ENCODE measurements at regions not wholly inside any gene's neighbourhood (a gene's known extent, or its start where the extent isn't known, plus 50 kb on each side); places are given as distances from the start of the nearest gene placed in this dataset.

- 72% methylated on average over 2 of the region's 2 CpGs for WGBS
These were observed 76.8 kb upstream of the ASIC2 start for GRCh38 chr17:33369876-33370275.

GRCh38 chr17:33370401-33370800, 77.3 kb upstream of the ASIC2 start:
- Histone ChIP-seq H3K36me3 (no peaks in the 10 kb centered on the region), H3K27ac (no peak overlapping the region), H3K9me3 (no peaks in the 10 kb centered on the region), H3K27me3 (no peaks in the 10 kb centered on the region), H3K4me3 (no peak overlapping the region), H3K4me1 (no peaks in the 10 kb centered on the region)
- DNase-seq (ENCODE audit: low spot score in 2 of 2): no peak
- no peak for TF ChIP-seq CTCF (IDR thresholded peaks at IDR 0.05)
- TF ChIP-seq POLR2A (IDR thresholded peaks at IDR 0.05): no peak
- TF ChIP-seq POLR2AphosphoS5 (IDR thresholded peaks at IDR 0.05): no peak
- no peak for TF ChIP-seq EP300 (IDR thresholded peaks at IDR 0.05)
- 75% methylated on average over 1 of the region's 1 CpG for WGBS

More at GRCh38 chr17:33369876-33370275, 76.8 kb upstream of the ASIC2 start:
- Histone ChIP-seq H3K27ac (no peak overlapping the region), H3K36me3 (no peaks in the 10 kb centered on the region), H3K4me1 (no peaks in the 10 kb centered on the region), H3K27me3 (no peaks in the 10 kb centered on the region), H3K4me3 (no peak overlapping the region), H3K9me3 (no peaks in the 10 kb centered on the region)
- TF ChIP-seq EP300 (IDR thresholded peaks at IDR 0.05) (no peak), CTCF (IDR thresholded peaks at IDR 0.05) (no peak), POLR2AphosphoS5 (IDR thresholded peaks at IDR 0.05) (no peak), POLR2A (IDR thresholded peaks at IDR 0.05) (no peak)
- no peak for DNase-seq (ENCODE audit: low spot score in 2 of 2)

DNA sequence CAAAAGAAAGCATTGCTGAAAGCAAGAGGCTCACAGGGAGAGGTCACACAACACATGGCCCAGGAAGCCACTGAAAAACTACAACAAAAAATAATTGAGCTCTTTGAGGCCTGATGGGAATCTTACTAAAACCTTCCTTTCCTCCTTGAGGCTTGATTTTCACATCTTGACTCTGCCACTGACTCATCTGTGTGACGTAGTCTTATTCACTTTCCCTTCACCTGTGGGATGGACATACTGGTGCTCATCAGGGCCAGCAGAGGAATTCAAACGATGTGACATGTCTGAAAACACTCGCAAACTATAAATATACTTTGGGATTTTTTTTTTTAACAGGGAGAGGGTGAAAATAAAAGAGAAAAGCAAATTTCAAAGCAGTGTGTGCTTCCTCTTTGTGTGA, 78.3 kb upstream of the ASIC2 start:
- H3K27me3 ChIP-seq: no peaks in the 10 kb centered on the region
- H3K36me3 ChIP-seq: no peaks in the 10 kb centered on the region
- no peak for DNase-seq (ENCODE audit: low spot score in 2 of 2)
- H3K27ac ChIP-seq: no peak overlapping the region
- H3K4me1 ChIP-seq: no peaks in the 10 kb centered on the region
- H3K9me3 ChIP-seq: no peaks in the 10 kb centered on the region
- WGBS: 60% methylated on average over 3 of the region's 3 CpGs
- no peak for TF ChIP-seq CTCF (IDR thresholded peaks at IDR 0.05)
- TF ChIP-seq EP300 (IDR thresholded peaks at IDR 0.05): no peak
- no peak for TF ChIP-seq POLR2A (IDR thresholded peaks at IDR 0.05)
- no peak for TF ChIP-seq POLR2AphosphoS5 (IDR thresholded peaks at IDR 0.05)
- H3K4me3 ChIP-seq: no peak overlapping the region

DNA sequence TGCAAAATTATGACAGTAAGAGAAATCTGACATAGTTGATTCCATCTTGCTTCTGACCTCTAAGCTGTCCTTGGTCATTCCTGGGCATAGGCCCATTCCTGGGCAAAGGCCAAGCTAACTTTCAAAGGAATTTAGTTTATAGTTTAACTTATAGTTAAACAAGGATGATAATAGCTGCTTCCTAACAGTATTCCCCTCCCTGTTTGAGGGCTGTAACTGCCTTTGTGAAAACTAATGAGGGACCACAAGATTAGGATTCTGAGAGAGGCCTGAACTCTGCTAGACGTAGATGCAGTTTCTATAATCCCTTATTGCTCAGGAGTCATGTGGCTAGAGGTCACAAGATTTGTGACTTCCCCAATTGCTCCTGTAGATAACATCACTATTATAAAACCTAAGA, 80.2 kb upstream of the ASIC2 start:
- DNase-seq (ENCODE audit: low spot score in 2 of 2): no peak
- Histone ChIP-seq H3K4me1 (no peaks in the 10 kb centered on the region), H3K36me3 (no peaks in the 10 kb centered on the region), H3K27ac (no peak overlapping the region), H3K4me3 (no peak overlapping the region), H3K27me3 (no peaks in the 10 kb centered on the region), H3K9me3 (no peaks in the 10 kb centered on the region)
- TF ChIP-seq CTCF (IDR thresholded peaks at IDR 0.05) (no peak), POLR2A (IDR thresholded peaks at IDR 0.05) (no peak), EP300 (IDR thresholded peaks at IDR 0.05) (no peak), POLR2AphosphoS5 (IDR thresholded peaks at IDR 0.05) (no peak)
- WGBS: 67% methylated on average over 1 of the region's 1 CpG

DNA sequence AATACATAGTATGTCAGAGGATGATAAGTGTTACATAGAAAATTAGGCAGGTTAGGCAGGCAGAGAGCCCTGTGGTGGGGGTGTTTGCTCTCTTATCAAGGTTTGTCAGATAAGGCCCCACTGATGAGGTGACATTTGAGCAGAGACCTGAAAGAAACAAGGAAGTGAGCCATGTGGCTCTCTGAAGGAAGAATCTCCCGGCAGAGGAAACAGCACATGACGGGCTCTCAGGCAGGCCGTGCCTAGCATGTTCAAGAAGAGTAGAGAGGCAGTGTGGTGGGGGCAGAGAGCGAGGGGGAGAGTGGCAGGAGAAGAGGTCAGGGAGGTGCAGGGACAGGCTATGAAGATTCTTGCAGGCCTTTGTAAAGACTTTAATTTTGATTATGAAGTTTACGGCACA, 82.0 kb upstream of the ASIC2 start:
- no peak overlapping the region for H3K27ac ChIP-seq
- no peak overlapping the region for H3K4me3 ChIP-seq
- no peaks in the 10 kb centered on the region for H3K4me1 ChIP-seq
- DNase-seq (ENCODE audit: low spot score in 2 of 2): no peak
- H3K27me3 ChIP-seq: no peaks in the 10 kb centered on the region
- TF ChIP-seq EP300 (IDR thresholded peaks at IDR 0.05) (no peak), CTCF (IDR thresholded peaks at IDR 0.05) (no peak), POLR2AphosphoS5 (IDR thresholded peaks at IDR 0.05) (no peak), POLR2A (IDR thresholded peaks at IDR 0.05) (no peak)
- WGBS: 69% methylated on average over 5 of the region's 5 CpGs
- H3K9me3 ChIP-seq: no peaks in the 10 kb centered on the region
- no peaks in the 10 kb centered on the region for H3K36me3 ChIP-seq
